Transverse colon (tissue), 4 donors: ENCODE measurements at regions not wholly inside any gene's neighbourhood (a gene's known extent, or its start where the extent isn't known, plus 50 kb on each side); places are given as distances from the start of the nearest gene placed in this dataset.

Experiments
- CTCF ChIP-seq, 5 experiments: fragments of 200-600 bp in 3 of 5; fragments of 450-650 bp in 2 of 5; sonication (generic) in 3 of 5; IDR thresholded peaks; 1 replicate in 2 of 5; 2 replicates in 3 of 5; pipeline ENCODE4 v1.5.1; 2016 to 2017; ENCODE audit warnings: antibody characterized with exemption in 5 of 5, inconsistent platforms in 3 of 5, mild to moderate bottlenecking in 2 of 5, moderate library complexity in 1 of 5
- POLR2A ChIP-seq: fragments of 450-650 bp; IDR thresholded peaks from one replicate; pipeline ENCODE4 v1.6.1; 2016; ENCODE audit warnings: antibody characterized with exemption, mild to moderate bottlenecking, moderate library complexity
- POLR2AphosphoS5 ChIP-seq, 3 donors: sonication (generic); formaldehyde crosslinking; IDR thresholded peaks; one replicate each; pipeline ENCODE4 v1.6.1; 2016; ENCODE audit warnings: antibody characterized with exemption in 3 of 3

GRCh38 chr2:144711630-144712549, 192.0 kb upstream of the ZEB2 start:
- TF ChIP-seq CTCF (IDR thresholded peaks at IDR 0.05) (no peak), POLR2A (no peak), POLR2AphosphoS5 (IDR thresholded peaks at IDR 0.05) (no peak)
